GM19239 (cell line): ENCODE measurements at regions not wholly inside any gene's neighbourhood (a gene's known extent, or its start where the extent isn't known, plus 50 kb on each side); places are given as distances from the start of the nearest gene placed in this dataset.

Experiments used
- DNase-seq: peaks from one replicate; pipeline ENCODE4 v3.0.0; 2011; ENCODE audit warnings: low spot score; ENCODE audit not compliant: insufficient read length
- FAIRE-seq: peaks from 2 replicates; lab custom pipeline; 2011; peaks lifted over from hg19 to GRCh38; lab: Jason Lieb, UNC

DNA sequence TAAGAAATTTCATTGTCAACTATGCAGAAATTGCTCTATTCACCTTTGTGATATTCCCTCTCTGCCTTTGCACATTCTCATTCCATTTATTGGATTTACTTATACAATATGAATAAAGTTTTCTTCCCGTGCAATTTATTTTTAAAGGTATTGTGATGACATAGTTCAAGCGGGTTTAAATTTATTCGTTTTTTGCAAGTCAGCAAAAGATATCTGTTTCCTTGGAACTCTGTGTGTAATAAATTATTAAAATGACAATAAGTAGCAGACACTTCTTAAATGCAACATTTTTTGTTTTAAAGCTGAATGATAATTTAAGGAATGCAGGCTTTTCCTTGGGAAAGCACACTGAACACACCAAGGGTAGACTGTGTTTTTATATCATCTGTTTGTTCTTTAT lies 143.1 kb downstream of the SLC41A2 start:
- no peak for DNase-seq
- FAIRE-seq = no peak
